ENCODE measurements at regions not wholly inside any gene's neighbourhood (a gene's known extent, or its start where the extent isn't known, plus 50 kb on each side); places are given as distances from the start of the nearest gene placed in this dataset.
"Not testable (repeated sequence)": the region's sequence is repeated elsewhere in the genome, so short reads cannot be mapped to it uniquely, and the experiment has no call there.

GRCh38 chr1:206337024-206337423, 133.3 kb upstream of the IKBKE start:
- not testable (repeated sequence) for TF ChIP-seq CTCF (conservative IDR thresholded peaks at IDR 0.05); ZFX (IDR thresholded peaks at IDR 0.05)
